ENCODE measurements at regions not wholly inside any gene's neighbourhood (a gene's known extent, or its start where the extent isn't known, plus 50 kb on each side); places are given as distances from the start of the nearest gene placed in this dataset.

GRCh38 chr11:129590753-129591475, 215.3 kb downstream of the BARX2 start:
- DNase-seq (ENCODE audit: low read depth), result no peak

GRCh38 chr11:129591527-129591926, 215.9 kb downstream of the BARX2 start:
- no peak for DNase-seq (ENCODE audit: low read depth)

- DNase-seq (ENCODE audit: low read depth), result no peak
Observed at GRCh38 chr11:129592191-129592590, 216.5 kb downstream of the BARX2 start.

- no peak for DNase-seq (ENCODE audit: low read depth)
Observed at GRCh38 chr11:129593098-129593497, 217.4 kb downstream of the BARX2 start.

GRCh38 chr11:129595038-129595962, 219.7 kb downstream of the BARX2 start:
- DNase-seq (ENCODE audit: low read depth), result no peak

GRCh38 chr11:129596351-129596750, 219.3 kb upstream of the TMEM45B start:
- DNase-seq (ENCODE audit: low read depth), result no peak

- no peak for DNase-seq (ENCODE audit: low read depth)
Observed at GRCh38 chr11:129598378-129598777, 217.3 kb upstream of the TMEM45B start.

GRCh38 chr11:129605815-129606214, 209.8 kb upstream of the TMEM45B start:
- DNase-seq (ENCODE audit: low read depth), result no peak

- no peak for DNase-seq (ENCODE audit: low read depth)
Observed at GRCh38 chr11:129608711-129609110, 206.9 kb upstream of the TMEM45B start.

GRCh38 chr11:129610125-129610524, 205.5 kb upstream of the TMEM45B start:
- DNase-seq (ENCODE audit: low read depth), result no peak

- DNase-seq (ENCODE audit: low read depth), result no peak
Observed at GRCh38 chr11:129610545-129610944, 205.1 kb upstream of the TMEM45B start.

- DNase-seq (ENCODE audit: low read depth), result peak; percentile 24
Observed at GRCh38 chr11:129611661-129612446, 203.8 kb upstream of the TMEM45B start.

- DNase-seq (ENCODE audit: low read depth), result no peak
Observed at GRCh38 chr11:129612447-129612961, 203.1 kb upstream of the TMEM45B start.

- no peak for DNase-seq (ENCODE audit: low read depth)
Observed at GRCh38 chr11:129613071-129613470, 202.6 kb upstream of the TMEM45B start.

- DNase-seq (ENCODE audit: low read depth), result no peak
Observed at GRCh38 chr11:129614256-129614944, 201.2 kb upstream of the TMEM45B start.

- no peak for DNase-seq (ENCODE audit: low read depth)
Observed at GRCh38 chr11:129618046-129618569, 197.5 kb upstream of the TMEM45B start.

GRCh38 chr11:129620237-129621104, 195.2 kb upstream of the TMEM45B start:
- peak; percentile 50 for DNase-seq (ENCODE audit: low read depth)

- no peak for DNase-seq (ENCODE audit: low read depth)
Observed at GRCh38 chr11:129625930-129626329, 189.7 kb upstream of the TMEM45B start.

GRCh38 chr11:129631201-129631600, 184.4 kb upstream of the TMEM45B start:
- no peak for DNase-seq (ENCODE audit: low read depth)

- no peak for DNase-seq (ENCODE audit: low read depth)
Observed at GRCh38 chr11:129636926-129637325, 178.7 kb upstream of the TMEM45B start.

Data from Daoy (cell line).